Loucy (cell line): ENCODE measurements at regions not wholly inside any gene's neighbourhood (a gene's known extent, or its start where the extent isn't known, plus 50 kb on each side); places are given as distances from the start of the nearest gene placed in this dataset.

Experiments used
- H2AFZ ChIP-seq: fragments of 200-600 bp; sonication (generic); 2 replicates; pipeline ENCODE4 v1.6.0; 2016; ENCODE audit warnings: antibody characterized with exemption, mild to moderate bottlenecking, low read length, moderate library complexity
- H3F3A ChIP-seq: fragments of 200-600 bp; 2 replicates; pipeline ENCODE4 v1.6.0; 2016; ENCODE audit warnings: antibody characterized with exemption, low read depth, mild to moderate bottlenecking
- H3K27me3 ChIP-seq: fragments of 200-600 bp; sonication (generic); 2 replicates; pipeline ENCODE4 v1.6.1; 2014; ENCODE audit warnings: low read length, mild to moderate bottlenecking; ENCODE audit not compliant: insufficient read depth, poor library complexity, severe bottlenecking
- H3K36me3 ChIP-seq: fragments of 200-600 bp; sonication (generic); 2 replicates; pipeline ENCODE4 v1.6.1; 2016; ENCODE audit warnings: low read length; ENCODE audit not compliant: insufficient read depth
- H3K4me1 ChIP-seq: fragments of 200-600 bp; sonication (generic); 2 replicates; pipeline ENCODE4 v1.5.1; 2014; ENCODE audit warnings: low read length, mild to moderate bottlenecking; ENCODE audit not compliant: insufficient read depth, poor library complexity, severe bottlenecking
- H3K4me2 ChIP-seq: fragments of 200-600 bp; sonication (generic); 2 replicates; pipeline ENCODE4 v1.6.0; 2014; ENCODE audit warnings: antibody characterized with exemption, low read length, low read depth, mild to moderate bottlenecking; ENCODE audit not compliant: poor library complexity, severe bottlenecking
- H3K4me3 ChIP-seq: fragments of 200-600 bp; sonication (generic); 2 replicates; pipeline ENCODE4 v1.5.1; 2014; ENCODE audit warnings: low read length, mild to moderate bottlenecking, mixed read lengths; ENCODE audit not compliant: poor library complexity, severe bottlenecking
- H3K79me2 ChIP-seq: fragments of 200-600 bp; sonication (generic); 2 replicates; pipeline ENCODE4 v1.6.1; 2014; ENCODE audit warnings: low read length; ENCODE audit not compliant: insufficient read depth
- H3K9ac ChIP-seq: fragments of 200-600 bp; sonication (generic); 2 replicates; pipeline ENCODE4 v1.6.0; 2014; ENCODE audit warnings: mild to moderate bottlenecking, low read depth, low read length, moderate library complexity; ENCODE audit not compliant: poor library complexity, severe bottlenecking
- H3K9me2 ChIP-seq: fragments of 200-600 bp; sonication (generic); replicated peaks from 2 replicates; pipeline ENCODE4 v1.6.1; 2016; ENCODE audit warnings: low read depth, low read length, mixed read lengths
- H3K9me3 ChIP-seq: fragments of 200-600 bp; sonication (generic); 2 replicates; pipeline ENCODE4 v1.6.1; 2014; ENCODE audit warnings: mild to moderate bottlenecking, antibody characterized with exemption, low read length, low read depth; ENCODE audit not compliant: insufficient read depth
- H4K20me1 ChIP-seq: fragments of 200-600 bp; sonication (generic); 2 replicates; pipeline ENCODE4 v1.6.0; 2014; ENCODE audit warnings: antibody characterized with exemption, low read length, mild to moderate bottlenecking; ENCODE audit not compliant: insufficient read depth, poor library complexity, severe bottlenecking
- CTCF ChIP-seq: fragments of 200-600 bp; sonication (generic); conservative IDR thresholded peaks from 2 replicates; pipeline ENCODE4 v1.5.1; 2014; ENCODE audit warnings: mild to moderate bottlenecking, antibody characterized with exemption, low read length
- EZH2phosphoT487 ChIP-seq: fragments of 200-600 bp; IDR thresholded peaks from 2 replicates; pipeline ENCODE4 v1.6.1; 2018; ENCODE audit warnings: antibody characterized with exemption, mild to moderate bottlenecking, moderate library complexity, borderline replicate concordance

- Histone ChIP-seq H4K20me1 (no peaks in the 10 kb centered on the region), H3K27me3 (no peaks in the 10 kb centered on the region), H3K9me3 (no peaks in the 10 kb centered on the region), H3F3A (no peaks in the 10 kb centered on the region), H3K9ac (no peak overlapping the region), H3K4me3 (no peak overlapping the region), H3K36me3 (no peaks in the 10 kb centered on the region), H3K4me1 (peaks cover 15% of the 10 kb centered on the region), H3K9me2 (no peaks in the 10 kb centered on the region), H3K79me2 (no peaks in the 10 kb centered on the region), H2AFZ (no peak overlapping the region), H3K4me2 (no peak overlapping the region)
- TF ChIP-seq CTCF (no peak), EZH2phosphoT487 (no peak)
Observed at GRCh38 chr6:170225852-170226417, 64.9 kb downstream of the DLL1 start.

- no peak overlapping the region for H3K4me3 ChIP-seq
- no peaks in the 10 kb centered on the region for H3K9me3 ChIP-seq
- no peak overlapping the region for H3K4me2 ChIP-seq
- no peak overlapping the region for H2AFZ ChIP-seq
- H3K79me2 ChIP-seq, result no peaks in the 10 kb centered on the region
- H3K4me1 ChIP-seq, result peaks cover 15% of the 10 kb centered on the region
- H3F3A ChIP-seq, result no peaks in the 10 kb centered on the region
- no peaks in the 10 kb centered on the region for H3K36me3 ChIP-seq
- H3K9me2 ChIP-seq, result no peaks in the 10 kb centered on the region
- TF ChIP-seq CTCF, result no peak
- TF ChIP-seq EZH2phosphoT487, result no peak
- H3K9ac ChIP-seq, result no peak overlapping the region
- no peaks in the 10 kb centered on the region for H3K27me3 ChIP-seq
- H4K20me1 ChIP-seq, result no peaks in the 10 kb centered on the region
Observed at GRCh38 chr6:170224694-170225660, 65.9 kb downstream of the DLL1 start.

GRCh38 chr6:170223718-170224693 is 66.9 kb downstream of the DLL1 start:
- H3K36me3 ChIP-seq, result no peaks in the 10 kb centered on the region
- H3K27me3 ChIP-seq, result no peaks in the 10 kb centered on the region
- no peak overlapping the region for H3K9ac ChIP-seq
- no peak overlapping the region for H3K4me3 ChIP-seq
- H2AFZ ChIP-seq, result no peak overlapping the region
- no peaks in the 10 kb centered on the region for H3K9me3 ChIP-seq
- no peaks in the 10 kb centered on the region for H3F3A ChIP-seq
- H3K4me1 ChIP-seq, result peaks cover 15% of the 10 kb centered on the region
- H3K79me2 ChIP-seq, result no peaks in the 10 kb centered on the region
- no peaks in the 10 kb centered on the region for H4K20me1 ChIP-seq
- no peak overlapping the region for H3K4me2 ChIP-seq
- no peak for TF ChIP-seq EZH2phosphoT487
- no peak for TF ChIP-seq CTCF
- H3K9me2 ChIP-seq, result no peaks in the 10 kb centered on the region
